COLO668 (cell line): ENCODE measurements at regions not wholly inside any gene's neighbourhood (a gene's known extent, or its start where the extent isn't known, plus 50 kb on each side); places are given as distances from the start of the nearest gene placed in this dataset.

ENCODE experiments used
- DNase-seq: peaks from one replicate; lab custom pipeline; 2025; ENCODE audit not compliant: unreplicated experiment; lab: John Stamatoyannopoulos, UW

DNA sequence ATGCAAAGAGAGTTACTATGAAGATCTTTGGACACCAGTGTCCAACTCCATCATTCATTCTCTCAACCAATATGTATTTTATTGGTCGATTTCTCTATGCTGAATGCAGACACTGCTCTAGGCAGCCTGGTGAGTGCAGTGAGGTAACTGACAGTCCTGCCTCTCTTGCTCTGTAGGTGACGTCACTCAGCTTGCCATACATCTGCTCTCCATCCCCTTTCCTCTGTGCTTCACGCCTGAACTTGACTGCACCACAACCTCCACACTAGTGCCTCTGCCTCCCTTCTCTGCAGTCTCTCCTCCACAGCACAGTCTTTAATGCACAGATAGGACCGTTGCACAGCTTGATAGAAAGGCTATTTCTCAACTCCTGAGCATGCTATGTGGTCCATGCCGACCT, 344.9 kb upstream of the NOCT start:
- no peak for DNase-seq

DNA sequence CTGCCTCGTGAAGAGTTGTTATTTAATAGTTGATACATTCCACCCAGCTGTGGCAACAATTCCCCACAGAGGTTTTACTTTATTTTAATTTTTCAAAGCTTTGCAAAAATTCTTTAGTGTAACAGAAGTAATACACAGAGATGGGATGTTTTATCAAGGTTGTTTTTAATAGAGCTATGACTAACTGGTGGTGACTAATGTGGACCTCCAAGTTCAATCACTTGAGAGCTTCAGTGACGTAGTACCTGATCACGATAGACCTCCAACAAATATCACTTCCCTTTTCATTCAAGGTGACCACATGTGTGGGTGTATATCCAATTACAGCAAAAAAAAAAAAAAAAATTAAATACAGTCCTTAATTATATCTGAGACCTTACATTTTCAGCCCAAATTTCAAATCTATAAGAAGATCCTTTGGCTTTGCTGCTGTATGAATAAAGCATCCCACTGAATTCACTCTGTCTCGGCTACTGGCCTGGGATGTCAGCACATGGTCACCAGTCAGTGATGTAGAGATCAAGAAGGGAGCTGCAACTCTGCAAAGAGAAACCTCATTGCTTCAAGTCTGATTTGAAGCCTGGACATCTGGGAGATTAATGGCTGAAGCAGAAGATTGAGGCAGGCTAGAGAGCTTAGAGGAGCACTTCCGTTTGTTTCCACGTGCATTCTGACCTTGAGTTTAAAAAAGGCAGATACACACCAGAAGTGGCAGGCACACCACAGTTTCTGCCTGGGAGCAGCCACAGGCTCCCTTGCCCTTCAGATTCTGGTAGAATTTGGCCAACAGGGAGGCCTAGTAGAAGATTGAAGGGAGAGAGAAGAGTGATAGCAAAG, 345.9 kb upstream of the NOCT start:
- DNase-seq: no peak

DNA sequence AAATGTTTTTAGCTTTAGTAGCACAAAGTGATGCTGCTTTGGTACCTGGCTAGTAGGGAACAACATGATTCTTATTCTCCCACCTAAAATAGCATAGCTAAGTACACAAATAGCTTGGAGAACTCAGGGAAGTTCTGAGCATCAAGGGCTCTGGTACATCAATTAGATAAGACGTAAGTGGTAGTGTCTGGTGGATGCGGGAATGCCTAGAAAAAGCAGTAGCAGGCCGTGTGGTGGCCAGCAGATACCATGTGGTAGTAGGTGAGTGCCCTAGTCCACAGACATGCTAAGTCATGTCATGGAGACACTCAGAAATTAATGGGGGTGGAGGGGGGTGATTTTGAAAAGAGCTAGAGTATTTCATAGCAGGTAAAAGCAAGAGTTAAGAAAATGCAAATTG, 347.3 kb upstream of the NOCT start:
- DNase-seq: no peak

DNA sequence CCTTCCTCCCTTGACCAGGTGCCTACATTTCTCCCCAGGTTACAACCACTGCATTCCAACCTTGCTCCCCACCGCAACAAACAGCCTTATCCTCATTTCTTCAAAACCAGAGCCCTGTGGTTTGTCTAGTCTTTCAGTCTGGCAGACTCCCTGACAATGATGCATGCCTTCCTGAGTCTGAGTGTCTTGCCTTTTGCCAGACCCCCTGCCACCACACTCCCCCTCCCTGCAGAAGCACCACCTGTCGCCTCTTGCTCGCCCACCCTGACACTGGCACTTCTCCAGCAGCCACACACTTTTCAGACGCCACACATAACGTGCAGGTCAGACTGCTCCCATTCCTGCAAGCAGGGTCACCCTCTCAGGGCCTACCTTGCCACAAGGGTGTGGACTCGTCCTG, 349.2 kb upstream of the NOCT start:
- DNase-seq: no peak

DNA sequence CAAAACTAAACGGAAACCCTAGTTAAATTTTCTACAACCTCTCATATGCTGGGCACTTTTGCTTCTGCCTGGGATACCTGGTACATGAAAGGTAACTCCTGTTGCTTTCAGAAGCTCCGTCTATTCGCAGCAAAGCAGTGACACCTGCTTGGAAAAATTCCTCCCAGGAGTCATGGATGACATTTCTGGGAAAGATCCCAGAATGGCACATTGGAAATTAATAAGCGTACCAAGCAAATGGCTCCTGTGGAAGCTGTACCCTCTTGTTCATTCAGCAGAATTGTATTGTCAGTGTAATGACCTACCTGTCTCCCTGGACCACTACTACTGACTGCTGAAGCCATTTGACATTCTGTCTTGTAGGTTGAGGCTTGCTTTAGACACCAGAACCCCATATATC, 349.7 kb upstream of the NOCT start:
- DNase-seq: no peak

DNA sequence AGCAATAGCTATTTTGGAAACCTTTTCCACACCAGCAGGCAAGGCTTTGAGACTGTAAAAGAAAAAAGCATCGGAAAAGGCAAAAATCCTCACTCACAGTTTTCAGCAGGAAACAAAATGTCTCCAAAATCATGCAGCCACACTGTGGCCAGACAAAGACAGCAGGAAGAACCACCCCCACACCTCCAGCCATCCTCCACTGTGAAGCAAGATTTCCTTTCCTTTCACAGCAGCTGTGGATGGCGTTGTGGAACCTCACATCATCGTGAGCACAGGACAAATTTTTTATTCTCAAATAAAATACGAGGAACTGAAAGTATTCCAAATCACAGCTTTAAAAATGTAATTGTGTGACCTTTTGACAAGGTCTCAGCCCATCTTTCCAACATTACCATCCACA, 351.7 kb upstream of the NOCT start:
- DNase-seq: no peak

DNA sequence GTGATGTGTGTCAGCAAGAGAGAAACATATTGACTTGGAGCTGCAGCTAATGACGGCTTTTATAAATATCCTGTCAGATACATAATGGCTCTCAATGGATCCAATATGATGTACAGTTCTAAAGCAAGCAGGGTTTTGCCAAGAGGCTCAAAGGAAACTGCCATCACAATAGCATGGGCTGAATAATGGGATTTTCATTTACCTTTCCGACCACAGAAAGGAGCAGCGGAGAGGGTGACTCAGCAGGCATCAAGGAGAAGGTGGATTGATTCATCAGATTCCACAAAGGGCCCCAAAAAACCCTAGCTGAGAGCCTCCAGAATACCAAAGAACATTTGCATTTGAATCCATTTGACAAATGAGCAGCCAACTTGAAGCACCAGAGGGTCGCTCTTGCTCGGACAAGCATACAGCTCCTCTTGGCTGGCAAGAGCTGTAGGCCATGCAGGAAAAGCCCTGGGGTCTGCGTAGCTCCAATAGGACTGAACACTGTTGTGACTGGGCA, 355.7 kb upstream of the NOCT start:
- no peak for DNase-seq

DNA sequence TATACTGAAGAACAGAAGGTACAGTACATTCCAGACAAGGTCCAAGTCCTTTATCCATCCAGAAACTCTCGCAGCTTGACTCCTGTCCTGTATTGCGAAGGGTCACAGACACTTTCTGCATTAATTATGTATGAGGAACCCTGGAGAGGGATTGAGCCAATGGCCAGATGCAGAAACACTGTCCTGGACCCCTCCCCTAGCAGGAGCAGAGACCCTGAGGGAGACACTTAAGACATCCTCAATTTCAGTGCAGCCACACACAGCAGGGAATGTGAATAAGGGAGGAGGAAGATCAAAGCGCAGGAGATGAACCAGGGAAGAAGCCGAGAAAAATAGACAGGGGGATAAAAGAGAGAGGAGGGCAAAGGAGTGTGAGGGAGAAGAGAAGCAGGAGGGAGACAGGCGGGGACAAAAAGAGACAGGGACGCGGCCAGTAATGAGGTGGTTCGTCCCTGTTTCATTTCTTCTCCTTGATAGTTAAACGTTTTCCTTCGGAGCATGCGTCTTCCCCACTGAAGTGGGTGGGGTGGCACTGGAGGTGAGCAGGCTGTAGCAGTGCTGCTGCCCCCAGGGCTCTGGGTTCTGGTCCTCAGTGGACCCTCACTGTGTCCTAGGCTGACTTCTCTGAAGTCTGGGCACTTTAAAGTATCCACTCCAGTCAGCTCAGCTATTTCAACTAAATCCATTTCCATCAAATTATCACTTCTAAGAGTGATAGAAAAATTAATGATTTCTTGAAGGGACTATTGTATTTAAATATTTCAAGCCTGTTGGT, 356.4 kb upstream of the NOCT start:
- DNase-seq: no peak

DNA sequence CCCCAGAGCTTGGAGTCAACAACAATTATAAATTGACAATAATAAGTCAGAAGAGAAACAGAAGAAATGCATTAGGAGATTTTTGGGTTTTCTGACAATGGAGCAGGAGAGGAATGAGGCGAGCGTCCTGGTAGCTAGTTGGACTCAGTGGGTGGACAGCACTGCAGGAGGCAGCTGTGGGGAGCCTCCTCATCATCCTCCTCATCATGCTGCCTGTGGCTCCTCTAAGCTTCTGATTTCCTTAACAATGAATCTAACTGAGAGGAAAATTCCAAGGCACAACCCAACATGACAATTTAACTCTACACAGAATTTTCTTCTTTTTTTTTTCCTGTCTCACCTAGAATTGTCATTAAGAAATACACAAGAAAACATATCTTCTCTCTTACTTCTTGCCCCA, 357.1 kb upstream of the NOCT start:
- DNase-seq: no peak

DNA sequence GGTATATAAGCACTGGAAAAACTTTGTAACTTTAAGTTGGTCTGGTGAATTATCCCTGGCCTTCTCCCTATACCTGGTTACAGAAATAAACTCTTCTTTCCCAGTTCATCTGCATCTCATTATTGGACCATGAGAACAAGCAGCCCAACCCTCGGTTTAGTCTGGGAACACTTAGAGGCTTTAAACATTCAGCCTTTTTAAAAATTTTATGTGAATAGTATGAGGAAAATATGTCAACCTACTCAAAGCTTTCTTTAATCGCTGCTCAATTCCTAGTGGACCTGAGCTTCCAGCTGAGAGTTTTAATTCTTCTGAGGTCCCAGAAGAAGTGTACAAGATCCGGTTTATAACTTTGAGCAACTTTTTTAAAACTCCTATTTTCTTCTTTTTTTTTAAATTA, 358.6 kb upstream of the NOCT start:
- DNase-seq: no peak

DNA sequence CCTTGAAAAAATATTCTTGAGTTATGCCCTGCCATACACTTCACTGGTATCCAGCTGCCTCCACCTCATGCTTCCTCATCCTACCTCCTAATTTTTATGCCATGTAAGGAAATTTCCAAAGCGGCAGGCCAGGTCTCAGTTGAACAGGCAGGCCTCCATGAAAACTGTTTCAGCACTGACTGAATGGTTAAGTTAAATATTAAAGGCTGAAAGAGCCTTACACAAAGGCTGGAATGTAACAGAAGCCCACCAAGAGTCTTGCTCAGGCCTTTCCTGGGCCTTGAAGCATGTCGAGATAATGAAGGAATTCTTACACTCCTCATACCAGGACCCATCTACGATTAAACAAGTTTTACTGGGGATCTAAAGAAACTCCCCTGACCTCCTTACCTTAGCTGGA, 359.6 kb upstream of the NOCT start:
- DNase-seq: no peak

DNA sequence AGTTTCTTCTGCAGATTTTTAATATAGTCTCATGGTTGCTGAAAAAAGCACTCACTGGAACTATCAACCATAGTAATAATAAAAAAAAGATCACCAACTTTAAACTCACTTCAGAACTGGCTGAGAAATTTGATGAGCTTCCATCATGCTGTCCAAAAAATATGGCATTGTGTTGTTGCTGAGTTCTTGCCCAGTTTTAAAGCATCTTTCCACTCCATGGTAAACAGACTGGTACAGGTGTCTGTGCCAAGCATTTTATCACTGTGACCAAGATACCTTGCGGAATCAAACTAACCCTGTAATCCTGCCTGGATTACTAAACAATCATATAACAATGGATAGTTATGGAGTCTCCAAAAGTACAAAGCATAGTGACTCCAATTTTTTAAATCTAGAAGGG, 360.3 kb upstream of the NOCT start:
- DNase-seq: no peak

DNA sequence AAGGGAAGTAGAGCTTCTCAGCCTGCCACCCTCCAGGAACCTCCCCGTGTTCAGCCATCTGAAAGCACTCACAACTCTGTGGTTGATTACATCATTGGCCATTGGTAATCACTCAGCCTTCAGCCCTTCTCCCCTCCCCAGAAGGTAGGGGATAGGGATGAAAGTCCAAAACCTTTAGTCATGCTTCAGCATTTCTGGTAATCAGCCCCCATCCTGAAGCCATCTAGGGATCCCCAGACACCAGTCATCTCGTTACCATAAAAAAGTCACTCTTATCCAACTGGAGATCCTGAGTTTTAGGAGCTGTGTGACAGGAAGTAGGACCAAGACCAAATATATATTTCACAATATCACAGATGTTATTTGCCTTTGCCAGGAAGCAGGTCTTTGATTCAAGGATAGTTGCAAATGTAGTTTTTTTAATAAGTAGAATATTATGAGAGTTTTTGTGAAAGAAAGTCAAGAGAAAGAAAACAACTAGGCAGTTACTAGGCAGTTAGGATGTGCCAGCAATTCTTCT, 364.6 kb upstream of the NOCT start:
- no peak for DNase-seq

DNA sequence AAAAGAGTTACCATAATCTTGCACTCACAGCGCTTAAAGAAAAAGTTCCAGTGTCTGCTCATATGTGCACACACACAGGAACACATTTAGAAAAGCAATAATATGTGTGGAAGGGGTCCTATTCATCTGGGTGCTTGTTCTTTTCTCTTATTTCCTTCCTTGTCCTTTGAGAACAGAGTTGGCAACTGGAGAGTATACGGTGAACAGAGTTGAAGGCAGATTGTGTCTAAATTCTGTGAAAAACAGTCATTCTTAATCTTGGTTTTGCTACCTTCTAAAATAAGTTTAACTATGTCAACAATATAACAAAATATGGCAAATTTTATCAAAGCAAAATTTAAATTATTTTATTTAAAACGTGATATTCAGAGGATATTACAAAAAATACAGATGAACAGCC, 365.1 kb upstream of the NOCT start:
- no peak for DNase-seq

DNA sequence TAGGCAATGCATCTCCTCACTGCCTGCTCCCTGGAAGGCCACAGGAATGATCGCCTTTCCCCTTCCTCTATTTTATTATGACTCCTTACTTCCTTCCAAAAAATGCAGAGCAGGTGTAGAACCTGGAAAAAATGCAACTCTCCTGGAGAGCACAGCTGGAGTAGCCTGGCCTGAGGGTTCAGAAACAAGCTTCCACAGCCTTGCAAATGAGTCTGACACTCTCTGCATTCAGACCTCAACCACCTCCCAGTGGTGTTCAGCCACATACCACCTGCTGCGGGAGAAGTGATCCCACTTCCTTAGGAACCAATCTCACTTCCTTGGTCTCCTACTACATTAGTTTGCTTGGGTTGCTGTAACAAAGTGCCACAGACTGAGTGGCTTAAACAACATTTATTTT, 368.1 kb upstream of the NOCT start:
- DNase-seq: no peak

DNA sequence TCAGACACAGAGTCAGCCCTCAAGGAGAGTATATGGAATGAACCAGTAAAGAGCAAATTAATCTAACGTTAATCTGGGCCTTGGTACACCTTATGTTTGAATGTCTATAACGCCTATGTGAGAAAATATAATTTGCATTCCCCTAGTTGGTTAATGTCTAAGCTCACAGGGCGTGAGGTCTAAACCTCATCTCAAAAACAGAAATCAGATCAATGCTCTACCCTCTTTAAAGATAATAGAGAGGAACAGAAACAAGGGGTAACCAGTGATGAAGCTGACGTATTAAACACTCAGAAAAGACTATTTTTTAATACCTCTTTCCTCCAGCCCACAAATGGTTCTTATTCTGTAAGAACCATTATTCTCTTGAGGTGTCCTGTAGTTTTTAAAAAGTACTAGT, 369.2 kb upstream of the NOCT start:
- DNase-seq: no peak

DNA sequence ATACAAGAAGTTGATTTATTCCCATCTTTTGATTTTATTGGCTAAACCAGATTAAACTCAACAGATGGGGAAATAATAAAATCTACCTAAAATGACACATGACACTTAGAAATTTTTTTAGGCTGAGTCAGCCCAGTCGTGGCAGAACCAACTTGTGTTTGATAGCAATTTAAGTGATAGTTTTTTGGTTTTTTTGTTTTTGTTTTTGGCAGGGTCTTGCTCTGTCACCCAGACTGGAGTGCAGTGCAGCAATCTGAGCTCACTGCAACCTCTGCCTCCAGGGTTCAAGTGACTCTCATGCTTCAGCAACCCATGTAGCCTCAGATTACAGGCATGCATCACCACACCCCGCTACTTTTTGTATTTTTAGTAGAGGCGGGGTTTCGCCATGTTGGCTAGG, 370.3 kb upstream of the NOCT start:
- no peak for DNase-seq

DNA sequence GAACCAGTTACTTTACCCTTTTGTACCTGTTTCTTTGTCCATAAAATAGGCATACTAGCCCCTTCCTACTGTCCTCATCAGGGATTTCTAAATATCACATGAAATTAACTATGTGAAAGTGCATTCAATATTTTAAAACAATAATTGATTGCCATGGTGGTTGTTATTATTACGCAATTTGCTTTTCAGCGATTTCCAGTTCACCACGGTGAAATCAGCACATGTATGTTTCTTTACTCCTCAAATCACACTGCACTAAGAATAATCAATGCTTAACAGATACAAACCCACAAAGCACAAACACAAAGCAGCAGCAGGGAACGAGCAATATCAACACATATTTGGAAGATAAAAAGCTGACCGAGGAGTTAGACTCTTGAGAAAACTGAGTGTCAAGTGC, 371.3 kb upstream of the NOCT start:
- no peak for DNase-seq

DNA sequence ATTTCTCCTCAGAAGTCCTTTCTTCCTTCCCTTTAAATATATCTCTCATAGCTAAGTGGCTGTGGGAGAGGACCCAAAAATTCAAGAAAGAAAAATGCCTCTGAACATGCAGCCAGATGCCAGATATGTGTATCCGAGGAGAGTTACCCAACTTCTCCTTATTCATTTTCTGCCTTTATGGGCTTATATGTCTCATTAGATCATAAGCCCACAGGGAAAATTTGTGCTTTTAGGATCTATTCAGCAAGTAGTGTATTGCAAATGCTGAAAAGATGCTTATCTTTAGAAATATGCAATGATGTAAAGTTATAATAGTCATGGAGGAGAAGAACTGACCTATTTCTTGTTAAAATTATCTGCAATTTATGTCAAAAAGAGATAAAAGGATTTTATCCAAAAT, 371.8 kb upstream of the NOCT start:
- no peak for DNase-seq

DNA sequence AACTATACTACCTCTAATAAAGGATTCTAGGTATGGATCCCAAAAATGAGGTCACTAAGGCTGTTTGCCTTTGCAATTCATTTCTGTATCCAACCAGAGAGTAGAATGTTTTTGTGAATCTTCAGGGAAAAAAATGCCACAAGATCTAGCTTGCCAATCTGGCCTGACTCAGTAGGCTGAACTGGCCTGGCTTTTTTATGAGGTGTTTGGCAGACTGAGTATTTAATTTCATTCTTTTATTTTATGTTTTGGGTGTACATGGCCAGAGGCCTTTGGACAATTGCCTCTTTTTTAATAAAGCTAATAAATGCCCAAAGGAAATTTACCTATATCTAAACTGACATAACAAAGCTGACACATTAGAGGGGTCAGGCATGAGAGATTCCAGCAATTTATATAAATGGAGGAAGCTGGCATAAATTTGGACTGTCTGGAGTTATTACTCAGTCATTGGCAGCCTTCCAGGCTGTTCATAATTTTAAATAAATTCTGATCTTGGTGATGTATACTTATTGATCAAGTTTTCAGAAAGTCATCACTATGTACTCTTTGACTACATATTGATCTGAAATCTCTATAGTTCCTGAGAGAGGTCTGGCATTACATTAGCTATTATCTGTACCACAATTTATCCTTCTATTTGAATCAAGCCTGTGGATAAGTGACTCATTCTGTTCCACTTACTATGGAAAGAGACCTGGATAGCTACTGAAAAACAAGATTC, 376.4 kb upstream of the NOCT start:
- no peak for DNase-seq

DNA sequence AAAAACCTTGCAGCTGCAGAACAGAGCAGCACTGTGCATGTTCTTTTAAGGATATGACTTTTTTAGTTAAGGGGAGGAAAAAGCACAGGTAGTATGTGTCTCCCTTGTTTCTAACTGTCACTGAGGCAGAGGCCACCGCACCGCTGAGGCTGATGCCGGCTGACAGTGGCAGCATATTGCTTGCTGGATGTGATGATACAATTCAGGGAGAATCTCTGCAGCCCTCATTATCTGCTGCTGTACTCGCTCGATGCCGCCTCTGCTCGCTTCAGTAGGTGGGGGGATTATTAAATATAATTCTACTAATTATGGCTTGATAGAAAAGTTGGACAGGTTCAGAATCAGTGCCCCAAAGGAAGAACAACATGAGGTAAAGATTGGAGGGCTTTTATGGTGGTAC, 378.8 kb upstream of the NOCT start:
- DNase-seq: no peak

DNA sequence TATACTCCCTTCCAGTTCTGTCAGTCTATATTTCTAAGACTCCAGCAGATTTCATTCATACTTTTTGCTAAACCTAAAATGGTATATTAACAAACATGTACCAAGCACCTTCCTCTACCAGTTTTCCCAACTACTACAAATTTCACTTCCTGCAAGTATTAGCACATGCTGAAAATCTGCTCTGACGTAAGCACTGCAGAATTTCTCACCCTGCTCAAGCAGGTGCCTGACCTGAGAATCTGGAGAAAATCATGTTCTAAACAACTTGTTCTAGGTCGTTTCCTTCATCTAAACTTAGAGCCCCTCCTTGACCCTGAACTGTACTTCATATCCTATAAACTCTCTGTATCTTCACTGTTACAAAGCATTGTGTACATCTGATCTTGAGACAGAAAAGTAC, 380.7 kb upstream of the NOCT start:
- DNase-seq: no peak
